GM20000 (cell line): ENCODE measurements at regions not wholly inside any gene's neighbourhood (a gene's known extent, or its start where the extent isn't known, plus 50 kb on each side); places are given as distances from the start of the nearest gene placed in this dataset.

Experiments used
- DNase-seq: peaks from one replicate; pipeline ENCODE4 v3.0.0; 2012; ENCODE audit warnings: low spot score
- CTCF ChIP-seq: IDR thresholded peaks from 2 replicates; pipeline ENCODE4 v1.5.1; 2012; ENCODE audit warnings: mild to moderate bottlenecking, control low read depth; ENCODE audit errors: extremely low read depth, missing control alignments

- no peak for TF ChIP-seq CTCF
- DNase-seq, result no peak
Measured at GRCh38 chr1:239906394-239906793, 185.3 kb upstream of the FMN2 start.

GRCh38 chr1:239909898-239910297, 181.8 kb upstream of the FMN2 start:
- DNase-seq, result no peak
- TF ChIP-seq CTCF, result no peak

GRCh38 chr1:239912471-239912870, 179.2 kb upstream of the FMN2 start:
- TF ChIP-seq CTCF, result no peak
- DNase-seq, result no peak

GRCh38 chr1:239913141-239913585, 178.5 kb upstream of the FMN2 start:
- DNase-seq, result no peak
- TF ChIP-seq CTCF, result no peak

GRCh38 chr1:239914751-239915231, 176.9 kb upstream of the FMN2 start:
- TF ChIP-seq CTCF, result no peak
- DNase-seq, result no peak

GRCh38 chr1:239918634-239919033, 173.0 kb upstream of the FMN2 start:
- no peak for DNase-seq
- TF ChIP-seq CTCF, result no peak

GRCh38 chr1:239920214-239920613, 171.5 kb upstream of the FMN2 start:
- DNase-seq, result no peak
- no peak for TF ChIP-seq CTCF
